OCI-LY1 (cell line): ENCODE measurements at regions not wholly inside any gene's neighbourhood (a gene's known extent, or its start where the extent isn't known, plus 50 kb on each side); places are given as distances from the start of the nearest gene placed in this dataset.

Experiments
- CTCF ChIP-seq: fragments of 200-600 bp; sonication (generic), shearing (Covaris generic); IDR thresholded peaks from 2 replicates; pipeline ENCODE4 v1.5.1; 2017; ENCODE audit warnings: mild to moderate bottlenecking, antibody characterized with exemption, low read length, moderate library complexity, mixed read lengths
- EZH2 ChIP-seq: fragments of 200-600 bp; sonication (generic), shearing (Covaris generic); IDR thresholded peaks from 2 replicates; pipeline ENCODE4 v1.8.0; 2017; ENCODE audit warnings: borderline replicate concordance, mixed run types, mild to moderate bottlenecking, antibody characterized with exemption, low read length, moderate library complexity, mixed read lengths

- TF ChIP-seq CTCF (no peak), EZH2 (no peak)
Measured at GRCh38 chr7:42289473-42289872, 52.5 kb upstream of the GLI3 start.
